8988T (cell line): ENCODE measurements at regions not wholly inside any gene's neighbourhood (a gene's known extent, or its start where the extent isn't known, plus 50 kb on each side); places are given as distances from the start of the nearest gene placed in this dataset.

Source experiments
- DNase-seq: peaks from one replicate; pipeline ENCODE4 v3.0.0; 2011

GRCh38 chr5:57862942-57863341, 380.3 kb upstream of the ACTBL2 start:
- no peak for DNase-seq

GRCh38 chr5:57862471-57862911, 379.9 kb upstream of the ACTBL2 start:
- no peak for DNase-seq

- DNase-seq, result no peak
These were observed 377.0 kb upstream of the ACTBL2 start for GRCh38 chr5:57859626-57860025.

- no peak for DNase-seq
These were observed 376.3 kb upstream of the ACTBL2 start for GRCh38 chr5:57858905-57859304.

- no peak for DNase-seq
These were observed 375.1 kb upstream of the ACTBL2 start for GRCh38 chr5:57857696-57858095.

- DNase-seq, result no peak
These were observed 373.2 kb upstream of the ACTBL2 start for GRCh38 chr5:57855831-57856230.

GRCh38 chr5:57853929-57854697, 371.5 kb upstream of the ACTBL2 start:
- DNase-seq, result no peak

GRCh38 chr5:57850109-57850508, 367.5 kb upstream of the ACTBL2 start:
- no peak for DNase-seq

- DNase-seq, result no peak
These were observed 362.4 kb upstream of the ACTBL2 start for GRCh38 chr5:57845025-57845424.

GRCh38 chr5:57844410-57844809, 361.8 kb upstream of the ACTBL2 start:
- no peak for DNase-seq

GRCh38 chr5:57843059-57843367, 360.4 kb upstream of the ACTBL2 start:
- no peak for DNase-seq

GRCh38 chr5:57842364-57843058, 359.9 kb upstream of the ACTBL2 start:
- DNase-seq, result no peak

GRCh38 chr5:57841676-57842363, 359.2 kb upstream of the ACTBL2 start:
- no peak for DNase-seq

- no peak for DNase-seq
These were observed 356.9 kb upstream of the ACTBL2 start for GRCh38 chr5:57839437-57840079.

GRCh38 chr5:57839025-57839424, 356.4 kb upstream of the ACTBL2 start:
- no peak for DNase-seq

- no peak for DNase-seq
These were observed 354.3 kb upstream of the ACTBL2 start for GRCh38 chr5:57836921-57837320.

- DNase-seq, result no peak
These were observed 353.7 kb upstream of the ACTBL2 start for GRCh38 chr5:57836331-57836730.

GRCh38 chr5:57834829-57835608, 352.4 kb upstream of the ACTBL2 start:
- no peak for DNase-seq

GRCh38 chr5:57833489-57833888, 350.9 kb upstream of the ACTBL2 start:
- no peak for DNase-seq

GRCh38 chr5:57832875-57833274, 350.3 kb upstream of the ACTBL2 start:
- DNase-seq, result no peak

GRCh38 chr5:57831932-57832331, 349.3 kb upstream of the ACTBL2 start:
- DNase-seq, result no peak

- DNase-seq, result no peak
These were observed 348.5 kb upstream of the ACTBL2 start for GRCh38 chr5:57831090-57831489.

- DNase-seq, result no peak
These were observed 345.6 kb upstream of the ACTBL2 start for GRCh38 chr5:57828221-57828620.
